ENCODE measurements at regions not wholly inside any gene's neighbourhood (a gene's known extent, or its start where the extent isn't known, plus 50 kb on each side); places are given as distances from the start of the nearest gene placed in this dataset.

GRCh38 chr13:79711631-79712030 lies 230.7 kb downstream of the NDFIP2 start:
- Histone ChIP-seq H3K4me3 (no peak overlapping the region), H3K27ac (no peak overlapping the region), H3K27me3 (no peaks in the 10 kb centered on the region), H3K36me3 (no peaks in the 10 kb centered on the region), H3K4me1 (ENCODE audit: insufficient read depth) (no peaks in the 10 kb centered on the region), H3K9me3 (no peaks in the 10 kb centered on the region)
- DNase-seq: no peak
- intact Hi-C loops (cut with DNase I): no loop called here
- TF ChIP-seq POLR2A (IDR thresholded peaks at IDR 0.05) (no peak), EP300 (IDR thresholded peaks at IDR 0.05) (no peak)
- TF ChIP-seq, protein P1, sequence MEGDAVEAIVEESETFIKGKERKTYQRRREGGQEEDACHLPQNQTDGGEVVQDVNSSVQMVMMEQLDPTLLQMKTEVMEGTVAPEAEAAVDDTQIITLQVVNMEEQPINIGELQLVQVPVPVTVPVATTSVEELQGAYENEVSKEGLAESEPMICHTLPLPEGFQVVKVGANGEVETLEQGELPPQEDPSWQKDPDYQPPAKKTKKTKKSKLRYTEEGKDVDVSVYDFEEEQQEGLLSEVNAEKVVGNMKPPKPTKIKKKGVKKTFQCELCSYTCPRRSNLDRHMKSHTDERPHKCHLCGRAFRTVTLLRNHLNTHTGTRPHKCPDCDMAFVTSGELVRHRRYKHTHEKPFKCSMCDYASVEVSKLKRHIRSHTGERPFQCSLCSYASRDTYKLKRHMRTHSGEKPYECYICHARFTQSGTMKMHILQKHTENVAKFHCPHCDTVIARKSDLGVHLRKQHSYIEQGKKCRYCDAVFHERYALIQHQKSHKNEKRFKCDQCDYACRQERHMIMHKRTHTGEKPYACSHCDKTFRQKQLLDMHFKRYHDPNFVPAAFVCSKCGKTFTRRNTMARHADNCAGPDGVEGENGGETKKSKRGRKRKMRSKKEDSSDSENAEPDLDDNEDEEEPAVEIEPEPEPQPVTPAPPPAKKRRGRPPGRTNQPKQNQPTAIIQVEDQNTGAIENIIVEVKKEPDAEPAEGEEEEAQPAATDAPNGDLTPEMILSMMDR (IDR thresholded peaks at IDR 0.05): no peak

- 11 to 21% (median 13%) methylated on average over 1 of the region's 1 CpG for WGBS, 3 donors
- TF ChIP-seq EP300 (IDR thresholded peaks at IDR 0.05): no peak
- TF ChIP-seq, protein P1 (IDR thresholded peaks at IDR 0.05): no peak
- no peak for TF ChIP-seq POLR2A (IDR thresholded peaks at IDR 0.05)
- intact Hi-C loops (cut with DNase I): no loop called here
These were observed 229.4 kb downstream of the NDFIP2 start for GRCh38 chr13:79710376-79710775.

DNA sequence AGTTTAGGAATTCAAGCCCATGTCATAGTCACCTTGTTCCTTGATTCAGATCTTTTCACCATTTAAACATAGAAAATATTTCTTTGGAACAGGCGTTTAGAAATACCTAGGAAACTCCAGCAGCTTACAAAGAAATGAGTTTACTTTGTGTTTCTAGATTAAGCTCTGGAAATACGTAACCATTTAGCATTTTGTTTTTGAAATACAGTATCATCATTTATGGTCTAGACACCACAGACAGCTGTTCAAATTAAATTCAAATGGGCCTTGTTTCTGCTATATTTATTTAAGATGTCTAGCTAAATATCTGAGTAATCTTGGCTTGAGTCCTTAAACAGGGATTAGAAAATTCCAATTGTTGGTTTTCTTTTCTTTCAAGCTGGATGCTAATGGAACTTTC lies 228.5 kb downstream of the NDFIP2 start:
- Histone ChIP-seq H3K36me3 (no peaks in the 10 kb centered on the region), H3K9me3 (no peaks in the 10 kb centered on the region), H3K27me3 (no peaks in the 10 kb centered on the region), H3K4me1 (ENCODE audit: insufficient read depth) (no peaks in the 10 kb centered on the region), H3K4me3 (no peak overlapping the region), H3K27ac (no peak overlapping the region)
- intact Hi-C loops (cut with DNase I): no loop called here
- TF ChIP-seq POLR2A (IDR thresholded peaks at IDR 0.05): no peak
- no peak for TF ChIP-seq EP300 (IDR thresholded peaks at IDR 0.05)
- TF ChIP-seq, protein P1 (IDR thresholded peaks at IDR 0.05): no peak
- WGBS, 3 donors: 14 to 46% (median 23%) methylated on average over 2 of the region's 2 CpGs
- DNase-seq: no peak

More at GRCh38 chr13:79710376-79710775, 229.4 kb downstream of the NDFIP2 start:
- Histone ChIP-seq H3K4me1 (ENCODE audit: insufficient read depth) (no peaks in the 10 kb centered on the region), H3K27ac (no peak overlapping the region), H3K27me3 (no peaks in the 10 kb centered on the region), H3K36me3 (no peaks in the 10 kb centered on the region), H3K9me3 (no peaks in the 10 kb centered on the region), H3K4me3 (no peak overlapping the region)
- no peak for DNase-seq

DNA sequence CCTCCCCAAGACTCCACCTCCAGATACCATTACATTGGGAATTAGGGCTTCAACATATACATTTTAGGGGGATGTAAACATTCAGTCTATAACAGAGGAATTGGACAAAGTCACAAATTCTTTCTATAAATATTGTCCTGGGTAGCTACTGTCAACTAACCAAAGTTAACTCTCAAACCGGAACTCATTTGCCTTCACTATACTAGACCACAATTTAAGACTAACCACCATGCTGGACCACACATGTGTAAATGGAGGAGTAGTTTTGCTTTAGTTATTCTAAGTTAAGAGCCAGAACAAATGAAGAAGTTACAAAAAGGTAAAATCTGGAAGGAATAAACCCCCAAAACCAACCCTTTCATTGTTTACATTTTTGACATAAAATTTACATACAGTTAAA lies 222.8 kb downstream of the NDFIP2 start:
- no peaks in the 10 kb centered on the region for H3K36me3 ChIP-seq
- H3K4me1 ChIP-seq (ENCODE audit: insufficient read depth): no peaks in the 10 kb centered on the region
- intact Hi-C loops (cut with DNase I): no loop called here
- WGBS, 3 donors: 86 to 95% (median 91%) methylated on average over 1 of the region's 1 CpG
- no peak overlapping the region for H3K27ac ChIP-seq
- no peaks in the 10 kb centered on the region for H3K27me3 ChIP-seq
- no peak for DNase-seq
- no peak overlapping the region for H3K4me3 ChIP-seq
- no peaks in the 10 kb centered on the region for H3K9me3 ChIP-seq
- TF ChIP-seq EP300 (IDR thresholded peaks at IDR 0.05) (no peak), POLR2A (IDR thresholded peaks at IDR 0.05) (no peak)
- TF ChIP-seq, protein P1 (IDR thresholded peaks at IDR 0.05): no peak

DNA sequence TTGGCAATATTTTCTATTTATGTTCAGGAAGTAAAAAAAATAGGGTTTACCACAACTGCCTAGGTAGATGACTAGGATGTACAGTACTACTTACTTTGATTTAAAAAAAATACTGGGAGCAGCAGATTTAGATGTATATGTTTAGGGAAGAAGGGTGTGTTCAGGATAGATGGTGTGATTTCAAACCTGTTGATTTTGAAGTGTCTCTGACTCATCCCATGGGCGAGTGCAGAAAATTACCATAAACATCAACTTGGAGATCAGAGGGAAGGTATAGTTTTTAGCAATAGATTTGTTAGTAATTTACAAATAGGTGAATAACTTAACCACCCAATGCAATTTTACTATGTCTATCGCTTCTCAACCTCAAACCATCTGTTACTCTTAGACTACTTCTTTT lies 214.8 kb downstream of the NDFIP2 start:
- Histone ChIP-seq H3K4me1 (ENCODE audit: insufficient read depth) (no peaks in the 10 kb centered on the region), H3K36me3 (no peaks in the 10 kb centered on the region), H3K27ac (no peak overlapping the region), H3K27me3 (no peaks in the 10 kb centered on the region), H3K9me3 (no peaks in the 10 kb centered on the region), H3K4me3 (no peak overlapping the region)
- no peak for TF ChIP-seq EP300 (IDR thresholded peaks at IDR 0.05)
- TF ChIP-seq POLR2A (IDR thresholded peaks at IDR 0.05): no peak
- TF ChIP-seq, protein P1 (IDR thresholded peaks at IDR 0.05): no peak
- DNase-seq: no peak
- 91 to 96% (median 93%) methylated on average over 2 of the region's 2 CpGs for WGBS, 3 donors
- intact Hi-C loops (cut with DNase I): no loop called here

All from ovary (tissue), 7 donors.